H1 (cell line): ENCODE measurements at regions not wholly inside any gene's neighbourhood (a gene's known extent, or its start where the extent isn't known, plus 50 kb on each side); places are given as distances from the start of the nearest gene placed in this dataset.

Source experiments
- CTCF ChIA-PET: fragments of 300-600 bp; sonication (Branson Sonifier 250); formaldehyde crosslinking; loops from one replicate; lab custom pipeline; 2021; ENCODE audit not compliant: partially characterized antibody; lab: Charles Lee
- POLR2A ChIA-PET: fragments of 300-600 bp; sonication (Branson Sonifier 250); formaldehyde crosslinking; loops from one replicate; lab custom pipeline; 2021; ENCODE audit warnings: inconsistent platforms; ENCODE audit not compliant: partially characterized antibody; lab: Charles Lee
- DNase-seq, 2 experiments: peaks; one replicate each; pipeline versions ENCODE4 v3.0.0 to v3.0.0-alpha.2; 2010 to 2022; ENCODE audit warnings: low spot score in 2 of 2, low read depth in 1 of 2, mixed read lengths in 1 of 2
- FAIRE-seq: peaks from 2 replicates; lab custom pipeline; 2011; peaks lifted over from hg19 to GRCh38; lab: Jason Lieb, UNC
- H2AFZ ChIP-seq: 2 replicates; pipeline ENCODE4 v1.8.1; 2012; ENCODE audit warnings: low read length, inconsistent platforms
- H2AK5ac ChIP-seq: 2 replicates; pipeline ENCODE4 v1.6.1; 2013; ENCODE audit warnings: low read depth, low read length
- H2BK120ac ChIP-seq: replicated peaks from 2 replicates; pipeline ENCODE3; 2013; ENCODE audit warnings: low read depth, low read length, inconsistent platforms
- H2BK12ac ChIP-seq: 2 replicates; pipeline ENCODE4 v1.6.1; 2013; ENCODE audit warnings: low read depth, low read length
- H2BK15ac ChIP-seq: 2 replicates; pipeline ENCODE4 v1.6.1; 2013; ENCODE audit warnings: low read length
- H2BK20ac ChIP-seq: 2 replicates; pipeline ENCODE4 v1.6.1; 2013; ENCODE audit warnings: low read length
- H2BK5ac ChIP-seq: 2 replicates; pipeline ENCODE4 v1.6.1; 2013; ENCODE audit warnings: low read depth, low read length
- H3K14ac ChIP-seq: 2 replicates; pipeline ENCODE4 v1.6.1; 2013; ENCODE audit warnings: inconsistent platforms; ENCODE audit not compliant: insufficient read length
- H3K18ac ChIP-seq: 2 replicates; pipeline ENCODE4 v1.6.1; 2013; ENCODE audit warnings: low read length; ENCODE audit errors: extremely low read depth
- H3K23ac ChIP-seq: 2 replicates; pipeline ENCODE4 v1.6.1; 2013; ENCODE audit warnings: inconsistent platforms; ENCODE audit not compliant: insufficient read length
- H3K23me2 ChIP-seq: 2 replicates; pipeline ENCODE4 v1.6.1; 2013; ENCODE audit warnings: low read depth, low read length
- H3K27ac ChIP-seq: 2 replicates; pipeline ENCODE4 v1.6.1; 2011; ENCODE audit warnings: low read depth, low read length, inconsistent platforms
- H3K27me3 ChIP-seq, 4 experiments: replicated peaks in 1 of 4; 1 replicate in 1 of 4; 2 replicates in 3 of 4; pipeline versions ENCODE4 v1.6.1 to v1.8.1; 2011 to 2013; ENCODE audit warnings: low read length in 3 of 4, mild to moderate bottlenecking in 3 of 4, inconsistent platforms in 2 of 4, mixed read lengths in 2 of 4, moderate library complexity in 1 of 4; ENCODE audit not compliant: control insufficient read depth in 3 of 4, insufficient read depth in 3 of 4; ENCODE audit errors: extremely low read depth in 1 of 4
- H3K36me3 ChIP-seq, 4 experiments: 2 replicates each; pipeline versions ENCODE4 v1.6.1 to v1.8.1; 2011 to 2013; ENCODE audit warnings: mild to moderate bottlenecking in 4 of 4, low read length in 3 of 4, moderate library complexity in 2 of 4, control low read depth in 1 of 4, inconsistent platforms in 1 of 4; ENCODE audit not compliant: insufficient read depth in 4 of 4, control insufficient read depth in 2 of 4
- H3K4ac ChIP-seq: replicated peaks from 2 replicates; pipeline ENCODE3; 2013; ENCODE audit warnings: low read length, low read depth, mixed read lengths, inconsistent platforms; ENCODE audit not compliant: insufficient read length
- H3K4me1 ChIP-seq, 4 experiments: replicated peaks in 1 of 4; 1 replicate in 1 of 4; 2 replicates in 3 of 4; pipeline versions ENCODE4 v1.6.1 to v1.8.1; 2011 to 2013; ENCODE audit warnings: low read length in 3 of 4, inconsistent platforms in 2 of 4, mixed read lengths in 1 of 4; ENCODE audit not compliant: insufficient read depth in 4 of 4, control insufficient read depth in 3 of 4
- H3K4me2 ChIP-seq, 2 experiments: 2 replicates each; pipeline versions ENCODE4 v1.6.1 to v1.8.1; 2011 to 2013; ENCODE audit warnings: low read depth in 2 of 2, low read length in 2 of 2, control low read depth in 1 of 2, inconsistent platforms in 1 of 2, mild to moderate bottlenecking in 1 of 2; ENCODE audit not compliant: insufficient read depth in 1 of 2
- H3K4me3 ChIP-seq, 4 experiments: fragments of 200-600, 300-600 bp in 1 of 4; sonication (generic), shearing (Covaris generic), sonication (Bioruptor Twin) in 1 of 4; 2 replicates each; pipeline versions ENCODE4 v1.5.1 to v1.8.1; 2011 to 2016; ENCODE audit warnings: low read length in 4 of 4, low read depth in 3 of 4, control low read depth in 2 of 4, inconsistent platforms in 2 of 4, mild to moderate bottlenecking in 2 of 4, mixed read lengths in 1 of 4, moderate library complexity in 1 of 4; ENCODE audit not compliant: insufficient read depth in 2 of 4; ENCODE audit errors: extremely low read depth in 1 of 4
- H3K56ac ChIP-seq: replicated peaks from 2 replicates; pipeline ENCODE3; 2013; ENCODE audit warnings: low read depth, mild to moderate bottlenecking, mixed read lengths, low read length, inconsistent platforms; ENCODE audit not compliant: insufficient read length
- H3K79me1 ChIP-seq: 2 replicates; pipeline ENCODE4 v1.6.1; 2013; ENCODE audit warnings: low read depth, low read length, control low read depth
- H3K79me2 ChIP-seq, 2 experiments: 2 replicates each; pipeline versions ENCODE4 v1.6.1 to v1.8.1; 2012 to 2013; ENCODE audit warnings: low read length in 2 of 2, mild to moderate bottlenecking in 2 of 2, inconsistent platforms in 1 of 2; ENCODE audit not compliant: insufficient read depth in 2 of 2, control insufficient read depth in 1 of 2
- H3K9ac ChIP-seq, 4 experiments: replicated peaks in 1 of 4; 1 replicate in 1 of 4; 2 replicates in 3 of 4; pipeline versions ENCODE4 v1.6.1 to v1.8.1; 2011 to 2013; ENCODE audit warnings: low read depth in 3 of 4, low read length in 3 of 4, control low read depth in 2 of 4, mild to moderate bottlenecking in 2 of 4, moderate library complexity in 2 of 4, inconsistent platforms in 1 of 4; ENCODE audit errors: extremely low read depth in 1 of 4
- H3K9me3 ChIP-seq, 2 experiments: 2 replicates each; pipeline versions ENCODE4 v1.6.1 to v1.8.1; 2012 to 2013; ENCODE audit warnings: mild to moderate bottlenecking in 2 of 2, moderate library complexity in 2 of 2, control low read depth in 1 of 2, inconsistent platforms in 1 of 2, low read depth in 1 of 2, low read length in 1 of 2, mixed read lengths in 1 of 2; ENCODE audit not compliant: insufficient read depth in 2 of 2
- H4K20me1 ChIP-seq, 2 experiments: replicated peaks in 1 of 2; 2 replicates each; pipeline versions ENCODE3 to v1.8.1; 2011 to 2013; ENCODE audit warnings: inconsistent platforms in 2 of 2, low read length in 2 of 2, mild to moderate bottlenecking in 1 of 2; ENCODE audit not compliant: insufficient read depth in 2 of 2, control insufficient read depth in 1 of 2
- H4K5ac ChIP-seq: 2 replicates; pipeline ENCODE4 v1.6.1; 2013; ENCODE audit warnings: low read length, low read depth, mixed read lengths, inconsistent platforms; ENCODE audit not compliant: insufficient read length
- H4K8ac ChIP-seq: 2 replicates; pipeline ENCODE4 v1.8.0; 2013; ENCODE audit warnings: mild to moderate bottlenecking, moderate library complexity, low read length, inconsistent platforms; ENCODE audit not compliant: insufficient read depth; ENCODE audit errors: extremely low read depth
- H4K91ac ChIP-seq: replicated peaks from 2 replicates; pipeline ENCODE3; 2013; ENCODE audit warnings: low read length, mixed read lengths, inconsistent platforms; ENCODE audit not compliant: insufficient read length
- BACH1 ChIP-seq: IDR thresholded peaks from 2 replicates; pipeline ENCODE4 v1.6.1; 2012; ENCODE audit warnings: low read length, improper control_type of control experiment
- KDM5A ChIP-seq: fragments of 200-600 bp; IDR thresholded peaks from 2 replicates; pipeline ENCODE4 v1.7.1; 2012; ENCODE audit warnings: mild to moderate bottlenecking, low read length, inconsistent platforms, mixed read lengths
- WGBS, 2 experiments: shearing (Covaris generic) in 1 of 2; methylation state at CpG; one replicate each; pipeline versions ENCODE4 v1.1.6 to v1.1.7; 2013 to 2015; ENCODE audit warnings: low lambda C conversion rate in 2 of 2, mixed read lengths in 2 of 2, inconsistent platforms in 1 of 2, low coverage in 1 of 2, missing lambda C conversion rate in 1 of 2; ENCODE audit not compliant: insufficient replicate concordance in 2 of 2, insufficient coverage in 1 of 2, insufficient read length in 1 of 2; ENCODE audit errors: extremely low coverage in 1 of 2, missing lambda C conversion rate in 1 of 2; 5-methylcytosine and 5-hydroxymethylcytosine counted together

DNA sequence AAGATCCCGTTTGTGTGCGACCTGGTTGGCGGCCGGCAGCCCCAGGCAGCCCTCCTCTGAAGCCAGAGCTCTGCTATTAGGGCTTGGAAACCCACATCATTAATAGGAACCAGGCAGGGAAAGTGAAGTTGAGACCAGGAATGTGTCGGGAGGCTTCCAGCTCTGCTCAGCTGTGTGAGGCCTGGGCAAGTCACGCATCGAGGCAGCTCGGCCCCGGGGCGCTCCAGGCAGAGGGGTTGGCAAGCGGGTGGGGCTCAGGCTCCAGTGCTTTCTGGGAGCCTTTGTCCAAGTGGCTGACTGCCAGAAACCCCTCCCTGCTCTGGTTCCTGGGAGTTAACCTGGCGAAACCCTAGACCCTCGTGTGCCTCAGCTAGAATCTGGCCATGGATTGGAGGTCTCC, 1151.7 kb downstream of the VRK1 start:
- H2BK12ac ChIP-seq: no peak overlapping the region
- H3K18ac ChIP-seq: no peak overlapping the region
- WGBS, 2 experiments: 92% methylated on average over 13 of the region's 13 CpGs; no CpG with 5 or more reads in 1 of the 2 experiments
- no peak overlapping the region for H2BK20ac ChIP-seq
- H3K79me1 ChIP-seq: no peaks in the 10 kb centered on the region
- no peak for FAIRE-seq
- H2BK15ac ChIP-seq: no peak overlapping the region
- H4K5ac ChIP-seq: no peak overlapping the region
- ChIA-PET CTCF (no interaction called here), POLR2A (no interaction called here)
- no peak overlapping the region for H2AFZ ChIP-seq
- H3K4ac ChIP-seq: no peak overlapping the region
- no peak overlapping the region for H3K27ac ChIP-seq
- H3K14ac ChIP-seq: no peak overlapping the region
- no peak overlapping the region for H2BK5ac ChIP-seq
- H3K36me3 ChIP-seq: no peaks in the 10 kb centered on the region
- H2AK5ac ChIP-seq: no peak overlapping the region
- TF ChIP-seq KDM5A (no peak), BACH1 (no peak)
- no peak overlapping the region for H3K4me3 ChIP-seq
- no peaks in the 10 kb centered on the region for H3K79me2 ChIP-seq
- H2BK120ac ChIP-seq: no peak overlapping the region
- no peaks in the 10 kb centered on the region for H3K27me3 ChIP-seq
- H3K4me1 ChIP-seq: no peaks in the 10 kb centered on the region; a peak in 1 of 7 replicates
- H3K4me2 ChIP-seq: no peak overlapping the region
- H4K91ac ChIP-seq: no peak overlapping the region
- no peak overlapping the region for H3K23ac ChIP-seq
- no peak overlapping the region for H4K8ac ChIP-seq
- H3K9ac ChIP-seq: no peak overlapping the region
- H3K9me3 ChIP-seq: no peaks in the 10 kb centered on the region
- H4K20me1 ChIP-seq: no peaks in the 10 kb centered on the region
- DNase-seq: no peak
- H3K56ac ChIP-seq: no peak overlapping the region
- no peaks in the 10 kb centered on the region for H3K23me2 ChIP-seq
